GM10266 (cell line): ENCODE measurements at regions not wholly inside any gene's neighbourhood (a gene's known extent, or its start where the extent isn't known, plus 50 kb on each side); places are given as distances from the start of the nearest gene placed in this dataset.
A peak's percentile ranks its signal among the peaks of the same experiment; 100 is the strongest.
"Not testable (repeated sequence)": the region's sequence is repeated elsewhere in the genome, so short reads cannot be mapped to it uniquely, and the experiment has no call there.

Source experiments
- DNase-seq: peaks from one replicate; pipeline ENCODE4 v3.0.0; 2012; ENCODE audit errors: extremely low spot score
- CTCF ChIP-seq: IDR thresholded peaks from 2 replicates; pipeline ENCODE4 v1.5.1; 2012; ENCODE audit warnings: mild to moderate bottlenecking, low read depth; ENCODE audit not compliant: control insufficient read depth, insufficient read depth; ENCODE audit errors: missing control alignments

- no peak for DNase-seq
- no peak for TF ChIP-seq CTCF
Observed at GRCh38 chr1:9454494-9455066, 84.7 kb upstream of the SLC25A33 start.

GRCh38 chr1:9455487-9456234 lies 83.6 kb upstream of the SLC25A33 start:
- DNase-seq = peak; percentile 72
- peak; percentile 79 for TF ChIP-seq CTCF

- no peak for DNase-seq
- TF ChIP-seq CTCF = no peak
Observed at GRCh38 chr1:9456833-9457232, 82.4 kb upstream of the SLC25A33 start.

GRCh38 chr1:9459816-9460407 lies 79.4 kb upstream of the SLC25A33 start:
- TF ChIP-seq CTCF = no peak
- DNase-seq = no peak

GRCh38 chr1:9465640-9466039 lies 73.6 kb upstream of the SLC25A33 start:
- DNase-seq = no peak
- TF ChIP-seq CTCF = no peak

GRCh38 chr1:9466780-9467758 lies 72.2 kb upstream of the SLC25A33 start:
- DNase-seq = no peak
- TF ChIP-seq CTCF = no peak

- not testable (repeated sequence) for DNase-seq
Observed at GRCh38 chr1:9469882-9470281, 69.4 kb upstream of the SLC25A33 start.
